DMS114 treated with DMSO at 0.1 percent for 48 hours (cell line): ENCODE measurements at regions not wholly inside any gene's neighbourhood (a gene's known extent, or its start where the extent isn't known, plus 50 kb on each side); places are given as distances from the start of the nearest gene placed in this dataset.

Source experiments
- DNase-seq: peaks from one replicate; lab custom pipeline; 2025; ENCODE audit not compliant: unreplicated experiment; lab: John Stamatoyannopoulos, UW

- DNase-seq = no peak
Observed at GRCh38 chr20:40103420-40103819, 585.6 kb downstream of the MAFB start.

DNA sequence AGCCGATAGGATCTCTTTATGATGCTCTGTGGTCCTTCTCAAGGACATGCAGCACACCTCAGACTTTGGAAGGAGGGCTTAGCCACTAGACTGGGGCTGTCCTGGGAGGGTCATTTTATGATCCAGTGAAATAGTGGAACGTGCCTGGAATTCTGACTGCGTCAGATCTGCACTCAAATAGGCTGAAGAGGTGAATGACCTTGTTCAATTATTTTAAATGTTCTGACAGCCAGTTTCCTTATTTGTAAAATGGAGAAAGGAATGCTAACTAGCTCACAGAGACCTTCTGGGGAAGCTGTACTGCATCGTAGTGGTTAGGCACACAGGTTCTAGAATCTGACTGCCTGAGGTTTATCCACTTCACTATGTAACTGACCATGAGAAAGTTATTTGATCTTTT lies 587.5 kb downstream of the MAFB start:
- no peak for DNase-seq

- no peak for DNase-seq
Observed at GRCh38 chr20:40100261-40100660, 588.8 kb downstream of the MAFB start.

DNA sequence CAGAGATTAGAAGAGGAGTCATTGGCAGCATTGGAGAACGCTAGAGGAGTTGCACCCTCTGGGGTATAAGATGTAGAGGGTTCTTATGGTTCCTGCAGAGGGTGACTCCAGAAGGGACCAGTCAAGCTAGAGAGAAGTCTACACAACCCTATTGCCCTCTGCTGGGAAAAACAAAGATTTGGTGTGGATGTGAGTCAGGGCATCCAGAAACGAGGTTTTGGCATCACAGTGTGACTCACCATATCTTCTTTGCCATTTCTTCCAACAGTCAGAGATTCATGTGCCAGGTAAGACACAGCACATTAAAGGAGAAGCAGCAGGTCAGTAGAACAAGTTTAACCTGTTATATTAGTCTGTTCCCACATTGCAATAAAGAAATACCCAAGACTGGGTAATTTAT lies 598.8 kb downstream of the MAFB start:
- no peak for DNase-seq

- no peak for DNase-seq
Observed at GRCh38 chr20:40087496-40087895, 601.5 kb downstream of the MAFB start.

DNA sequence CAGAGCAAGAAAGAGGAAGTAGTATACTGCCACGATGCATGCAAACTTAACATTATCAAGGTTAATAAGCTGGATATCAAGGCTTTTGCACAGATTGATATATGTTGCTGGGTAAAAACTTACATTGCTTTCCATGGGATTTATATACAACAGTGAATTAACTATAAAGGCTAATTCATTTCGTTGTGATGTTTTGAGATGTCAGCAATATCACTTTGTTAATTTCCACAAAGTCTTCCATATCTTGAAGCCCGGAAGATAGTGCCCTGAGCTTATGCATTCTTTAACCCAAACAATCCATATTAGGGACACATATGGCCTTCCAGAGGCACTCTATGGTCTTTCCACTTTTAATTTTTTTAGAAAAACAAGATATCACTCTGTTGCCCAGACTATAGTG lies 603.5 kb downstream of the MAFB start:
- DNase-seq = no peak

DNA sequence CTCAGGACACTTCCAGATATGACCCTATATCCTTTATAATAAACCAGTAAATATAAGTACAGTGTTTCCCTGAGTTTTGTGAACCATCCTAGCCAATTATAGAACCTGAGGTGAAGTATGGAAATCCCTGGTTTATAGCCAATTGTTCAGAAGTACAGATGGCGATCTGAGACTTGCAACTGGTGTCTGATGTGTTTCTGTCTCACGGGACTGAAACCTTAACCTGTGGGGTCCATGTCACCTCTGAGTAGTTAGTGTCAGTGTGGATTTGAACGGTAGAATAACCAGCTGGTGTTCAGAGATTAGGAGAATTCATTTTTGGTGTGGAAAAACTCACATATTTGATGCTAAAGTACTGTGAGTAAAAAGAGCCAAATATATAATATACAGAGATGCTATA lies 606.6 kb downstream of the MAFB start:
- no peak for DNase-seq

- no peak for DNase-seq
Observed at GRCh38 chr20:40081653-40082052, 607.4 kb downstream of the MAFB start.

DNA sequence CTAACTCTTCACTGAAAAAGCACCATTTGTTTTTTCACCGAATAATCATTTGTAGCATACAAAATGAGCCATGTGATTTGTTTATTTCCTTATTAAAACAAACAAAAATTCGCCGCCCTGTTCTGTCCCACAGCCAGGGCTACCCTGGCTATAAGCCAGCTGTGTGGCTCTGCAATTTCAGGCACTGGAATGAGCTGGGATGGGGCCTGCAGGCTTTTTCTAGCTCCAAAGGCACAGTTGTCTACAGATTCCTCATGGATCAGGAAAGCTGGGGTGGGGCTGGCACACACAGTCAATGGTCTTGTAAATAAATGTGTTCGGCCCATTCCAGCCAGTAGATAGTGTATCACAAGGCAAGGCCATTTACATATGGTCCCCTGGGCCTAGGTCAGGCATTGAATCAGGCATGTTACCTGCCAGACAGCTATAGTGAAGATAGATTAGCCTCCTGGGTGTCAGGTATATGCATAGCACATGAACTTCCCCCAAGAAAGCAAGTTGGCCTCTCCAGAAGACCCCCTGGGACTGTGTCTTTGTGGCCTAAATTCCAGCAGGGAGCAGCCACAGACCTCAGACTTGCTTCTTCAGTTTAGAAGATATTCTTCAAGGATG lies 608.9 kb downstream of the MAFB start:
- no peak for DNase-seq

DNA sequence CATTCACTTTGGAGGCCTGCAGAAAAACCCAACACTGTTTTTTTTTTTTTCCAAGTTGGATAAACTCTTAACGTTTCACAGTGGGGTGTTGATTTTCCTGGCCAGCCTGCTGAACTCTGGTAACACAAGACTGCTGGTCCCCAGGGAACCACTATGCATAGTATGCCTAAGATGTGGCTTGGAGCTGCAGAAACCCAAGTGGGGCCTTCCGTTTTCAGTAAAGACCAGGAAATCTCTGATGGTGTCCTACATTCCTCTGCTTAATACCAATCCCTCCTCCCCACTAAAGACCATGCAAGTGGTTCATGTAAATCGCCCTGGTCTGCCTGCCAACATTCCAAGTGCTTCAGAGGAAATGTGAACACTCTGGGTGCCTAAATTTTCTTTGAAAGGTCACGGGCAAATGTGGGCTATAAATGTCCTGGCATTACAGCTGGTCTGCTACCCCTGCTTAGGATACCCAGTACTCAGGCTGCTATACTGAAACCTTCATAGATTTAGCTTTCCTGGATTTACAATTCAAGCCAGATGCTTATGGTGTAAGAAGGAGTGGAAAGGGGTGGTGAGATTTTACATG lies 615.4 kb downstream of the MAFB start:
- DNase-seq = no peak

- DNase-seq = no peak
Observed at GRCh38 chr20:40072907-40073306, 616.1 kb downstream of the MAFB start.

GRCh38 chr20:40056171-40056570 lies 632.9 kb downstream of the MAFB start:
- no peak for DNase-seq

DNA sequence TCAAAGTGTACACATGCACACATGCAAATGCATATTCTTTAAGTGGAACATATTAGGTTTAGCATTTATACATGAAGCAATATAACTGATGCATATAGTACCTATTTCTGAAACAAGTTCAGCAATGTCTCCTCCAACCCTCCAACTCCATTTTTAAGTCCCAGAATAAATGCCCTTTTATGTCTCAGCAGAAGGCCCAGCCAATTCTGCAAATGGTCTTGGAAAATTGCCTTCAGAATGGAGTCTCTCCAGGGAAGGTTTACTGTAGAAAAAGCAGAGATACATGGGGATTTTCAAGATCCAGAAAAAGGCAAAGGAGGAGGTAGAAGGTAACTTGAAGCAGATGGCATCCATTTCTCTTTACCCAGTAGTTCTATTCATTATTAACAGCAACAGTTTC lies 633.3 kb downstream of the MAFB start:
- no peak for DNase-seq

- DNase-seq = no peak
Observed at GRCh38 chr20:40054311-40054710, 634.7 kb downstream of the MAFB start.

GRCh38 chr20:40050596-40050995 lies 638.4 kb downstream of the MAFB start:
- DNase-seq = no peak

GRCh38 chr20:40049854-40050253 lies 639.2 kb downstream of the MAFB start:
- DNase-seq = no peak

GRCh38 chr20:40046703-40047102 lies 642.3 kb downstream of the MAFB start:
- no peak for DNase-seq

DNA sequence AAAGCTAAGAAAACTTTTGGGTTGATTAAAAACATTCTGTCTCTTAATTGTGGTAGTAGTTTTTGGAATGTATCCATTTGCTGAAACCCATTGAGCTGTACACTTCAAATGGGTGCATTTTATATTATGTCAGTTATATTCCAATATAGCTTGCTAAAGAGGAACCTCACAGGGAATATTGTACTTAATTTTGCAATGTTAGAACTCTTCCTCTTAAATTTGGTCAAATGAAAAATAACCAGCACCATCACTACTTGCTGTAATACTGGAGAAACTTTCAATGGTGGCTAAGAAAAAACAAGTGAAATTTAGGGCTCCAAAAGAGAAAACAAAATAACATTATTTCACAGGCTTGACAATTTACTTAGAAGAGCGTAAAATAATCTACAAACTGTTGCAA lies 651.5 kb downstream of the MAFB start:
- no peak for DNase-seq

DNA sequence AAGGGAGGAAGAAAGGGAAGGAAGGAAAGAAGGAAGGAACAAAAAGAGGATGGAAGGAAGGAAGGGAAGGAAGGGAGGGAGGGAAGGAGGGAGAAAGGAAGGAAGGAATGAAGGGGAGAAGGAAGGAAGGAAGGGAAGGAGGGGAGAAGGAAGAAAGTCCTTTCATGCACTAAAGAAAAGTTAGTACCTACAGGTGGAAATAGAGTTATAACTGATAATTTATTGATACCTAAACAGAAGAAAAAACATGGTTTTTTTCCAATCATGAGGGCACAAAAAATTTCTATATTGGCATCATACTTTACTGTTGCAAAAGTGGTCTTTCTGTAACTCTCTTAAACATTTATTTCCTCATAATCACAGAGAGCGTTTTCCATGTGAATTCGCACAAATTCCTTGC lies 659.4 kb downstream of the MAFB start:
- DNase-seq = no peak

DNA sequence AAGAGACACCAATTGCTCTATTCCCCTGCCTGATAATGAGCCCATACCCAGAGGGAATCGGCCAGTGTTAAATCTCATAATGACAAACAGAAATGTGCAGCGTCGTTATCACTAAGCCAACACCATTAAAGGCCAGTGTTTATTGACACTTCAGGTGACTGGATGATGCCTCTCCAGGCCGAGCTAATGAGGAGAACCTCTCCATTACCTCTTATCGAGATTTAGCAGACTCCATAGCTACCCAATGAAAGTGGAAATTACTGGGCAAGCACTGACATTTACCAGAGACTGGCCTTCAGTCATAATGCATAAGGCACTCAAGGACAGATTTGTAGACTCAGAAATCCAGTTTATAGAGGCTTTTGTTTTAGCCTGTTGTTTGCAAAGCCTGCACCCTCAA lies 669.5 kb downstream of the MAFB start:
- no peak for DNase-seq

- DNase-seq = no peak
Observed at GRCh38 chr20:40017765-40018164, 671.3 kb downstream of the MAFB start.

DNA sequence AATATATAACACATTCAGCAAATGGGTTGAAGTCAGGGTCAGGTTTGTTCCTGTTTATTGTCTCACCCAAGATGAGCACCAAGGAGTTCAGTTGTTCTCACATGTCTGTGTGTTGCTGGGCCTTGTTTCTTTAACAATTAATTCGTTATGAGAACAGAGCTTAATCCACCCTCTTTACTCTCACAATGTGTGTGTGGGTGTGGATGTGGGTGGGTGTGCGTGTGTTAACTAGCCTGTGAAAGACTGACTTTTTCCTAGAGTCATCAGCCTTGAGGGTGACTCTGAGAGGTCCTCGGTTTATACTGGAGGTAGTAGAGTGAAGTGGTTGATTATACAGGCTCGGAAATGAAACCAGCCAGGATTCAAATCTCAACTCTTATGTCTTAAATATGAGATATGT lies 672.1 kb downstream of the MAFB start:
- DNase-seq = no peak

GRCh38 chr20:40016392-40016791 lies 672.6 kb downstream of the MAFB start:
- no peak for DNase-seq
